ENCODE measurements at regions not wholly inside any gene's neighbourhood (a gene's known extent, or its start where the extent isn't known, plus 50 kb on each side); places are given as distances from the start of the nearest gene placed in this dataset.

DNA sequence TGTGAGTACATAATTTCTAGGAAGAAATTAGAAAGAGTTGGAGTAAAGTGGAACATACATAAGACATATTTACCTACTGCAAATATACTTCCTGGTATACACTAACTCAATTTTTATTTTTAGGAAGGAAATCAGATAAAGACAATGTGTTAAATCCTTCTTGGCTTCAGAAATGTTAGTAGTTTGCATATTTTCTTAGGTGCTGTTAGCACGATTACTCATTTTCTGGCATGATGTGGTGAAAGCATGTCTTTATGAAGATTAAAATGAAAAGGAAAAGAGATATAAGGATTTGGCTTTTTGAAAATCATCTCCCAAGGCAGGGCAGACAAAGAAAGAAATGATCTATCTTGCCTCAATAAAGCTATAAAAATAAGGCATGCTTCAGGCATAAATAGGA, 287.6 kb upstream of the E2F7 start:
- Histone ChIP-seq H3K14ac (ENCODE audit: insufficient read depth, low read length) (no peak overlapping the region), H3K4me1 (ENCODE audit: insufficient read depth, low read length) (no peaks in the 10 kb centered on the region; the same call in 1 of the 2 replicates), H2BK120ac (ENCODE audit: low read depth, low read length, poor library complexity, severe bottlenecking) (no peak overlapping the region), H3K56ac (ENCODE audit: insufficient read length, low read depth, low read length) (no peak overlapping the region), H2BK12ac (ENCODE audit: insufficient read length, low read depth, low read length) (no peak overlapping the region), H4K8ac (replicated peaks; ENCODE audit: insufficient read length, low read depth, low read length) (no peak overlapping the region), H3K4ac (ENCODE audit: low read depth, low read length) (no peak overlapping the region), H3K4me2 (ENCODE audit: insufficient read depth, insufficient read length, low read length) (no peak overlapping the region), H3K9ac (ENCODE audit: extremely low read depth, insufficient read length, low read length) (no peak overlapping the region), H4K5ac (ENCODE audit: insufficient read length, low read depth, low read length) (no peak overlapping the region), H3K18ac (ENCODE audit: insufficient read length, low read depth, low read length) (no peak overlapping the region), H2BK5ac (ENCODE audit: insufficient read length, low read length) (no peak overlapping the region), H3K9me3 (ENCODE audit: control insufficient read depth, low read depth, low read length) (no peaks in the 10 kb centered on the region), H3K23me2 (ENCODE audit: insufficient read length, low read depth, low read length, poor library complexity, severe bottlenecking) (no peaks in the 10 kb centered on the region), H3K79me1 (ENCODE audit: insufficient read depth, low read depth, low read length, poor library complexity, severe bottlenecking) (no peaks in the 10 kb centered on the region), H3K79me2 (ENCODE audit: insufficient read depth, low read length) (no peaks in the 10 kb centered on the region), H2BK20ac (ENCODE audit: low read depth, low read length, poor library complexity, severe bottlenecking) (no peak overlapping the region), H4K20me1 (ENCODE audit: control insufficient read depth, insufficient read depth, insufficient read length) (no peaks in the 10 kb centered on the region), H2BK15ac (ENCODE audit: low read depth, low read length) (no peak overlapping the region), H3K23ac (ENCODE audit: insufficient read length, low read depth, low read length) (no peak overlapping the region), H3K27ac (ENCODE audit: insufficient read length, low read depth, low read length) (no peak overlapping the region), H2AFZ (ENCODE audit: low read length) (no peak overlapping the region), H2AK5ac (ENCODE audit: insufficient read length, low read length) (no peak overlapping the region), H3T11ph (ENCODE audit: low read length) (no peak overlapping the region), H3K27me3 (ENCODE audit: insufficient read depth, low read length) (no peaks in the 10 kb centered on the region), H4K91ac (ENCODE audit: insufficient read length, low read depth, low read length) (no peak overlapping the region)
- Mint-ChIP-seq H3K27me3 (ENCODE audit: low read depth) (no peaks in the 10 kb centered on the region), H3K36me3 (ENCODE audit: insufficient read depth in 1 of 3, low read depth in 3 of 3) (no peaks in the 10 kb centered on the region), H3K27ac (no peak overlapping the region), H3K4me3 (no peak overlapping the region), H3K9me3 (no peaks in the 10 kb centered on the region), H3K4me1 (peaks cover 0 to 4% of the 10 kb centered on the region in 2 experiments; a peak in 2 of 4 replicates)
- no CpG with 5 or more reads among the region's 1 CpG for WGBS (ENCODE audit: extremely low coverage, insufficient read length, low lambda C conversion rate)
- TF ChIP-seq, protein P1, sequence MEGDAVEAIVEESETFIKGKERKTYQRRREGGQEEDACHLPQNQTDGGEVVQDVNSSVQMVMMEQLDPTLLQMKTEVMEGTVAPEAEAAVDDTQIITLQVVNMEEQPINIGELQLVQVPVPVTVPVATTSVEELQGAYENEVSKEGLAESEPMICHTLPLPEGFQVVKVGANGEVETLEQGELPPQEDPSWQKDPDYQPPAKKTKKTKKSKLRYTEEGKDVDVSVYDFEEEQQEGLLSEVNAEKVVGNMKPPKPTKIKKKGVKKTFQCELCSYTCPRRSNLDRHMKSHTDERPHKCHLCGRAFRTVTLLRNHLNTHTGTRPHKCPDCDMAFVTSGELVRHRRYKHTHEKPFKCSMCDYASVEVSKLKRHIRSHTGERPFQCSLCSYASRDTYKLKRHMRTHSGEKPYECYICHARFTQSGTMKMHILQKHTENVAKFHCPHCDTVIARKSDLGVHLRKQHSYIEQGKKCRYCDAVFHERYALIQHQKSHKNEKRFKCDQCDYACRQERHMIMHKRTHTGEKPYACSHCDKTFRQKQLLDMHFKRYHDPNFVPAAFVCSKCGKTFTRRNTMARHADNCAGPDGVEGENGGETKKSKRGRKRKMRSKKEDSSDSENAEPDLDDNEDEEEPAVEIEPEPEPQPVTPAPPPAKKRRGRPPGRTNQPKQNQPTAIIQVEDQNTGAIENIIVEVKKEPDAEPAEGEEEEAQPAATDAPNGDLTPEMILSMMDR (conservative IDR thresholded peaks at IDR 0.05), result no peak
- DNase-seq, result no peak
